SK-N-SH (cell line): ENCODE measurements at regions not wholly inside any gene's neighbourhood (a gene's known extent, or its start where the extent isn't known, plus 50 kb on each side); places are given as distances from the start of the nearest gene placed in this dataset.

ENCODE experiments used
- CTCF ChIP-seq: fragments of 200-600 bp; sonication (generic); IDR thresholded peaks from 2 replicates; pipeline ENCODE4 v1.6.1; 2017; ENCODE audit warnings: antibody characterized with exemption, mild to moderate bottlenecking, moderate library complexity
- EP300 ChIP-seq, 2 experiments: IDR thresholded peaks; 2 replicates each; pipeline versions ENCODE4 v1.4.0 to v1.6.1; 2012; ENCODE audit warnings: borderline replicate concordance in 1 of 2, low read depth in 1 of 2, low read length in 1 of 2
- EZH2phosphoT487 ChIP-seq: fragments of 200-600 bp; sonication (generic); IDR thresholded peaks from 2 replicates; pipeline ENCODE4 v1.6.1; 2017; ENCODE audit warnings: low read depth, mixed run types, mild to moderate bottlenecking, antibody characterized with exemption, moderate library complexity, borderline replicate concordance
- IRF3 ChIP-seq: fragments of 150-350 bp; IDR thresholded peaks from 2 replicates; pipeline ENCODE4 v1.6.1; 2016; ENCODE audit warnings: mild to moderate bottlenecking, low read depth, low read length
- MAX ChIP-seq: IDR thresholded peaks from 2 replicates; pipeline ENCODE4 v1.4.0; 2012; ENCODE audit warnings: low read depth
- MEF2A ChIP-seq: IDR thresholded peaks from 2 replicates; pipeline ENCODE4 v1.4.0; 2012; ENCODE audit warnings: low read depth, borderline replicate concordance
- NRF1 ChIP-seq: IDR thresholded peaks from 2 replicates; pipeline ENCODE4 v1.6.1; 2012; ENCODE audit warnings: low read depth, mild to moderate bottlenecking, low read length
- POLR2AphosphoS5 ChIP-seq: IDR thresholded peaks from 2 replicates; pipeline ENCODE4 v1.6.1; 2012; ENCODE audit warnings: low read depth, low read length
- REST ChIP-seq: IDR thresholded peaks from 2 replicates; pipeline ENCODE4 v1.6.1; 2012; ENCODE audit warnings: mild to moderate bottlenecking, low read depth, low read length, moderate library complexity
- SMC3 ChIP-seq: IDR thresholded peaks from 2 replicates; pipeline ENCODE4 v1.6.1; 2012; ENCODE audit warnings: low read depth, low read length, improper control_type of control experiment
- USF2 ChIP-seq: fragments of 150-350 bp; IDR thresholded peaks from 2 replicates; pipeline ENCODE4 v1.6.1; 2017; ENCODE audit warnings: antibody characterized with exemption, low read length, low read depth, borderline replicate concordance

GRCh38 chr2:19226871-19227270 lies 131.6 kb downstream of the OSR1 start:
- TF ChIP-seq CTCF (no peak), USF2 (no peak), IRF3 (no peak), POLR2AphosphoS5 (no peak), NRF1 (no peak), MAX (no peak), SMC3 (no peak), EP300 (IDR thresholded peaks at IDR 0.05; ENCODE audit: borderline replicate concordance in 1 of 2, low read depth in 1 of 2, low read length in 1 of 2) (no peak), REST (no peak), EZH2phosphoT487 (no peak), MEF2A (no peak)
